Astrocyte (in vitro differentiated cells and primary cell): ENCODE measurements at regions not wholly inside any gene's neighbourhood (a gene's known extent, or its start where the extent isn't known, plus 50 kb on each side); places are given as distances from the start of the nearest gene placed in this dataset.

Source experiments
- CTCF ChIP-seq: IDR thresholded peaks from 2 replicates; pipeline ENCODE4 v1.5.1; 2011; ENCODE audit warnings: low read depth, mild to moderate bottlenecking, inconsistent platforms, low read length, moderate library complexity; ENCODE audit not compliant: insufficient read depth
- EZH2 ChIP-seq: IDR thresholded peaks from 2 replicates; pipeline ENCODE4 v1.6.1; 2012; ENCODE audit warnings: mild to moderate bottlenecking, low read length, inconsistent platforms; ENCODE audit not compliant: insufficient read depth

- TF ChIP-seq CTCF (no peak), EZH2 (no peak)
These were observed 195.9 kb upstream of the ZNF804A start for GRCh38 chr2:184402381-184402780.
